ENCODE measurements at regions not wholly inside any gene's neighbourhood (a gene's known extent, or its start where the extent isn't known, plus 50 kb on each side); places are given as distances from the start of the nearest gene placed in this dataset.
A peak's percentile ranks its signal among the peaks of the same experiment; 100 is the strongest.

- peaks cover 35% of the 10 kb centered on the region for H3K4me1 Mint-ChIP-seq
- no peaks in the 10 kb centered on the region for H3K27me3 Mint-ChIP-seq (ENCODE audit: low read depth)
- H3K9me3 Mint-ChIP-seq: no peaks in the 10 kb centered on the region
These were observed 51.0 kb upstream of the ERRFI1 start for GRCh38 chr1:8077120-8077573.

GRCh38 chr1:8076176-8076575, 50.1 kb upstream of the ERRFI1 start:
- TF ChIP-seq CTCF (IDR thresholded peaks at IDR 0.05; ENCODE audit: unreplicated experiment in 3 of 3): no peak
- H3K4me1 Mint-ChIP-seq: peaks cover 35% of the 10 kb centered on the region
- H3K27ac Mint-ChIP-seq: peak overlapping the region in 2 of 3 experiments; percentile 62 to 70
- H3K4me3 Mint-ChIP-seq: no peak overlapping the region
- no peaks in the 10 kb centered on the region for H3K36me3 Mint-ChIP-seq (ENCODE audit: low read depth)
- no peaks in the 10 kb centered on the region for H3K9me3 Mint-ChIP-seq
- H3K27me3 Mint-ChIP-seq (ENCODE audit: low read depth): no peaks in the 10 kb centered on the region

More at GRCh38 chr1:8077120-8077573, 51.0 kb upstream of the ERRFI1 start:
- Mint-ChIP-seq H3K27ac (peak overlapping the region; percentile 65 to 74 (median 70)), H3K4me3 (peak overlapping the region in 1 of 3 experiments; percentile 9), H3K36me3 (ENCODE audit: low read depth) (no peaks in the 10 kb centered on the region)
- TF ChIP-seq CTCF (IDR thresholded peaks at IDR 0.05; ENCODE audit: unreplicated experiment in 3 of 3): no peak

All from nephron (organoid).